GM23338 (cell line): ENCODE measurements at regions not wholly inside any gene's neighbourhood (a gene's known extent, or its start where the extent isn't known, plus 50 kb on each side); places are given as distances from the start of the nearest gene placed in this dataset.

ENCODE experiments used
- ATAC-seq: fragments of 200-7000 bp; cut with Tn5 transposase; 3 replicates; pipeline ENCODE4 v1.9.1; 2020
- DNase-seq: peaks from one replicate; pipeline ENCODE4 v3.0.0-alpha.2; 2015; ENCODE audit warnings: low spot score
- H2AFZ ChIP-seq: fragments of 200-600 bp; sonication (generic); 2 replicates; pipeline ENCODE4 v1.8.0; 2016; ENCODE audit warnings: antibody characterized with exemption, mild to moderate bottlenecking, moderate library complexity
- H3F3A ChIP-seq: fragments of 200-600 bp; sonication (generic); replicated peaks from 2 replicates; pipeline ENCODE4 v1.8.0; 2017; ENCODE audit warnings: antibody characterized with exemption, mixed run types, low read depth
- H3K27ac ChIP-seq: fragments of 200-600 bp; sonication (generic); 2 replicates; pipeline ENCODE4 v1.6.1; 2016; ENCODE audit warnings: low read depth
- H3K27me3 ChIP-seq: fragments of 200-600 bp; sonication (generic); 2 replicates; pipeline ENCODE4 v1.8.0; 2016; ENCODE audit warnings: mild to moderate bottlenecking, mixed run types, moderate library complexity; ENCODE audit not compliant: insufficient read depth
- H3K36me3 ChIP-seq: fragments of 200-600 bp; sonication (generic); 2 replicates; pipeline ENCODE4 v1.8.0; 2016; ENCODE audit warnings: mild to moderate bottlenecking; ENCODE audit not compliant: insufficient read depth
- H3K4me1 ChIP-seq: fragments of 200-600 bp; sonication (generic); 2 replicates; pipeline ENCODE4 v1.8.0; 2016; ENCODE audit warnings: mild to moderate bottlenecking, moderate library complexity; ENCODE audit not compliant: insufficient read depth
- H3K4me2 ChIP-seq: fragments of 200-600 bp; sonication (generic); 2 replicates; pipeline ENCODE4 v1.7.1; 2017; ENCODE audit warnings: mixed run types
- H3K4me3 ChIP-seq: fragments of 200-600 bp; sonication (generic); 2 replicates; pipeline ENCODE4 v1.6.1; 2016; ENCODE audit warnings: mixed run types
- H3K79me2 ChIP-seq: fragments of 200-600 bp; sonication (generic); replicated peaks from 2 replicates; pipeline ENCODE4 v1.8.0; 2017; ENCODE audit warnings: mild to moderate bottlenecking; ENCODE audit not compliant: insufficient read depth
- H3K9me2 ChIP-seq: fragments of 200-600 bp; sonication (generic); 2 replicates; pipeline ENCODE4 v1.8.0; 2017; ENCODE audit not compliant: insufficient read depth
- H4K20me1 ChIP-seq: fragments of 200-600 bp; sonication (generic); replicated peaks from 2 replicates; pipeline ENCODE4 v1.8.0; 2017; ENCODE audit warnings: mild to moderate bottlenecking; ENCODE audit not compliant: insufficient read depth
- H3K27ac Mint-ChIP-seq: 2 replicates; pipeline ENCODE4 v1.8.0; 2020; ENCODE audit warnings: inconsistent platforms, mild to moderate bottlenecking, moderate library complexity, mixed read lengths
- H3K27me3 Mint-ChIP-seq: 3 replicates; pipeline ENCODE4 v1.8.0; 2022; ENCODE audit warnings: low read depth, mild to moderate bottlenecking, moderate library complexity, mixed read lengths, inconsistent platforms; ENCODE audit not compliant: insufficient read depth, poor library complexity
- H3K36me3 Mint-ChIP-seq: 3 replicates; pipeline ENCODE4 v1.8.0; 2021; ENCODE audit warnings: low read depth, mild to moderate bottlenecking, inconsistent platforms, moderate library complexity, mixed read lengths
- H3K4me1 Mint-ChIP-seq: 3 replicates; pipeline ENCODE4 v1.8.0; 2020; ENCODE audit warnings: mild to moderate bottlenecking, inconsistent platforms, mixed read lengths
- H3K4me3 Mint-ChIP-seq: 3 replicates; pipeline ENCODE4 v1.8.0; 2021; ENCODE audit warnings: moderate library complexity, mild to moderate bottlenecking, inconsistent platforms, mixed read lengths
- H3K9me3 Mint-ChIP-seq: 3 replicates; pipeline ENCODE4 v1.8.0; 2020; ENCODE audit warnings: moderate library complexity, mild to moderate bottlenecking, inconsistent platforms, mixed read lengths
- CREB1 ChIP-seq: fragments of 250-450 bp; sonication (Bioruptor Pico); IDR thresholded peaks from 2 replicates; pipeline ENCODE4 v1.5.0; 2020; ENCODE audit warnings: low read depth, mild to moderate bottlenecking, moderate library complexity
- CTCF ChIP-seq, 2 experiments: fragments of 200-600 bp in 1 of 2; sonication (generic) in 1 of 2; conservative IDR thresholded peaks; 2 replicates each; pipeline versions ENCODE4 v1.5.1 to v1.6.1; 2016 to 2017; ENCODE audit warnings: antibody characterized with exemption in 2 of 2, low read depth in 2 of 2, mild to moderate bottlenecking in 2 of 2, moderate library complexity in 1 of 2
- ETS1 ChIP-seq: IDR thresholded peaks from 2 replicates; pipeline ENCODE4 v1.6.1; 2016; ENCODE audit warnings: antibody characterized with exemption
- EZH2 ChIP-seq: fragments of 200-600 bp; sonication (generic); IDR thresholded peaks from one replicate; pipeline ENCODE4 v1.8.0; 2017; ENCODE audit warnings: antibody characterized with exemption, mild to moderate bottlenecking, low read depth; ENCODE audit not compliant: unreplicated experiment
- EZH2phosphoT487 ChIP-seq: fragments of 200-600 bp; sonication (generic); IDR thresholded peaks from one replicate; pipeline ENCODE4 v1.8.1; 2018; ENCODE audit warnings: antibody characterized with exemption; ENCODE audit not compliant: unreplicated experiment
- JUNB ChIP-seq: IDR thresholded peaks from one replicate; pipeline ENCODE4 v1.6.1; 2016; ENCODE audit warnings: antibody characterized with exemption; ENCODE audit not compliant: unreplicated experiment
- NANOG ChIP-seq: IDR thresholded peaks from 2 replicates; pipeline ENCODE4 v1.6.1; 2016; ENCODE audit warnings: antibody characterized with exemption, borderline replicate concordance
- POLR2AphosphoS5 ChIP-seq: IDR thresholded peaks from 2 replicates; pipeline ENCODE4 v1.6.1; 2016; ENCODE audit warnings: antibody characterized with exemption, low read depth
- STAT1 ChIP-seq: IDR thresholded peaks from one replicate; pipeline ENCODE4 v1.6.1; 2016; ENCODE audit warnings: antibody characterized with exemption; ENCODE audit not compliant: unreplicated experiment
- ZNF114 ChIP-seq: fragments of 250-450 bp; sonication (Bioruptor Pico); IDR thresholded peaks from 2 replicates; pipeline ENCODE4 v1.5.0; 2020; ENCODE audit warnings: mild to moderate bottlenecking, moderate library complexity
- ZNF331 ChIP-seq: fragments of 250-450 bp; sonication (Bioruptor Pico); IDR thresholded peaks from 2 replicates; pipeline ENCODE4 v1.5.0; 2020; ENCODE audit warnings: low read depth, mild to moderate bottlenecking, moderate library complexity
- TF ChIP-seq, protein P1 (sequence below): fragments of 250-450 bp; sonication (Bioruptor Pico); IDR thresholded peaks from 2 replicates; pipeline ENCODE4 v1.5.0; 2020; ENCODE audit warnings: mild to moderate bottlenecking, moderate library complexity
- TF ChIP-seq, protein P2 (sequence below): IDR thresholded peaks from one replicate; pipeline ENCODE4 v1.6.1; 2018; ENCODE audit warnings: antibody characterized with exemption; ENCODE audit not compliant: unreplicated experiment

DNA sequence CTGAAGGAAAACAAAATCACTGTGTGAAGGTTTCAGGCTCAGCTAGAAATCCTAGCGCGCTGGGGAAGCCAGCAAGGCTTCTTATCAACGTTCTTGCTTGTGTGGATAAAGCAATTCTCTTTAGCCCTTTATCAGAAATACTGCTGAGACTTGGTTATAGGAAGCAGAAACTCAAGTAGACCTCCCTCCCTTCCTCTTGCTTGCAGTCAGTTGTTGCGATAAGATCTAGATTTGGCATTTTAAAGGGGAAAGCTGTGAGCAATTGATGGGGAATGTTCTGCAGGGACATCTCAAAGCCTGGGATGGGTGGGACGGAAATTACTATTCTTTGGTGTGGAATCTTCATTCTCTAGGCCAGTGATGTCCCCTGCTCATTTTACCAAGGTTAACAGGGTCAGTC lies 76.4 kb upstream of the ANO4 start:
- Histone ChIP-seq H3F3A (no peaks in the 10 kb centered on the region), H3K27ac (no peak overlapping the region), H2AFZ (no peak overlapping the region), H3K9me2 (no peaks in the 10 kb centered on the region), H3K4me1 (0 out of 2 replicates have a peak, but pooled peaks cover 10% of the 10 kb centered on the region), H3K27me3 (peaks cover 60% of the 10 kb centered on the region), H3K36me3 (no peaks in the 10 kb centered on the region), H3K4me2 (peak overlapping the region; percentile 88), H4K20me1 (no peaks in the 10 kb centered on the region), H3K79me2 (no peaks in the 10 kb centered on the region), H3K4me3 (peak overlapping the region; percentile 71)
- DNase-seq (no peak), ATAC-seq (no peak)
- Mint-ChIP-seq H3K27ac (no peak overlapping the region), H3K36me3 (no peaks in the 10 kb centered on the region; the same call in 2 of the 3 replicates), H3K27me3 (peaks cover 40% of the 10 kb centered on the region), H3K9me3 (no peaks in the 10 kb centered on the region; the same call in 2 of the 3 replicates), H3K4me3 (peak overlapping the region; percentile 77), H3K4me1 (peaks cover 18% of the 10 kb centered on the region)
- TF ChIP-seq ETS1, result no peak
- no peak for TF ChIP-seq EZH2phosphoT487
- TF ChIP-seq CTCF (conservative IDR thresholded peaks at IDR 0.05; ENCODE audit: low read depth in 2 of 2), result no peak
- TF ChIP-seq ZNF331 (CRISPR knock-in tag), result no peak
- TF ChIP-seq JUNB, result no peak
- TF ChIP-seq, protein P1, sequence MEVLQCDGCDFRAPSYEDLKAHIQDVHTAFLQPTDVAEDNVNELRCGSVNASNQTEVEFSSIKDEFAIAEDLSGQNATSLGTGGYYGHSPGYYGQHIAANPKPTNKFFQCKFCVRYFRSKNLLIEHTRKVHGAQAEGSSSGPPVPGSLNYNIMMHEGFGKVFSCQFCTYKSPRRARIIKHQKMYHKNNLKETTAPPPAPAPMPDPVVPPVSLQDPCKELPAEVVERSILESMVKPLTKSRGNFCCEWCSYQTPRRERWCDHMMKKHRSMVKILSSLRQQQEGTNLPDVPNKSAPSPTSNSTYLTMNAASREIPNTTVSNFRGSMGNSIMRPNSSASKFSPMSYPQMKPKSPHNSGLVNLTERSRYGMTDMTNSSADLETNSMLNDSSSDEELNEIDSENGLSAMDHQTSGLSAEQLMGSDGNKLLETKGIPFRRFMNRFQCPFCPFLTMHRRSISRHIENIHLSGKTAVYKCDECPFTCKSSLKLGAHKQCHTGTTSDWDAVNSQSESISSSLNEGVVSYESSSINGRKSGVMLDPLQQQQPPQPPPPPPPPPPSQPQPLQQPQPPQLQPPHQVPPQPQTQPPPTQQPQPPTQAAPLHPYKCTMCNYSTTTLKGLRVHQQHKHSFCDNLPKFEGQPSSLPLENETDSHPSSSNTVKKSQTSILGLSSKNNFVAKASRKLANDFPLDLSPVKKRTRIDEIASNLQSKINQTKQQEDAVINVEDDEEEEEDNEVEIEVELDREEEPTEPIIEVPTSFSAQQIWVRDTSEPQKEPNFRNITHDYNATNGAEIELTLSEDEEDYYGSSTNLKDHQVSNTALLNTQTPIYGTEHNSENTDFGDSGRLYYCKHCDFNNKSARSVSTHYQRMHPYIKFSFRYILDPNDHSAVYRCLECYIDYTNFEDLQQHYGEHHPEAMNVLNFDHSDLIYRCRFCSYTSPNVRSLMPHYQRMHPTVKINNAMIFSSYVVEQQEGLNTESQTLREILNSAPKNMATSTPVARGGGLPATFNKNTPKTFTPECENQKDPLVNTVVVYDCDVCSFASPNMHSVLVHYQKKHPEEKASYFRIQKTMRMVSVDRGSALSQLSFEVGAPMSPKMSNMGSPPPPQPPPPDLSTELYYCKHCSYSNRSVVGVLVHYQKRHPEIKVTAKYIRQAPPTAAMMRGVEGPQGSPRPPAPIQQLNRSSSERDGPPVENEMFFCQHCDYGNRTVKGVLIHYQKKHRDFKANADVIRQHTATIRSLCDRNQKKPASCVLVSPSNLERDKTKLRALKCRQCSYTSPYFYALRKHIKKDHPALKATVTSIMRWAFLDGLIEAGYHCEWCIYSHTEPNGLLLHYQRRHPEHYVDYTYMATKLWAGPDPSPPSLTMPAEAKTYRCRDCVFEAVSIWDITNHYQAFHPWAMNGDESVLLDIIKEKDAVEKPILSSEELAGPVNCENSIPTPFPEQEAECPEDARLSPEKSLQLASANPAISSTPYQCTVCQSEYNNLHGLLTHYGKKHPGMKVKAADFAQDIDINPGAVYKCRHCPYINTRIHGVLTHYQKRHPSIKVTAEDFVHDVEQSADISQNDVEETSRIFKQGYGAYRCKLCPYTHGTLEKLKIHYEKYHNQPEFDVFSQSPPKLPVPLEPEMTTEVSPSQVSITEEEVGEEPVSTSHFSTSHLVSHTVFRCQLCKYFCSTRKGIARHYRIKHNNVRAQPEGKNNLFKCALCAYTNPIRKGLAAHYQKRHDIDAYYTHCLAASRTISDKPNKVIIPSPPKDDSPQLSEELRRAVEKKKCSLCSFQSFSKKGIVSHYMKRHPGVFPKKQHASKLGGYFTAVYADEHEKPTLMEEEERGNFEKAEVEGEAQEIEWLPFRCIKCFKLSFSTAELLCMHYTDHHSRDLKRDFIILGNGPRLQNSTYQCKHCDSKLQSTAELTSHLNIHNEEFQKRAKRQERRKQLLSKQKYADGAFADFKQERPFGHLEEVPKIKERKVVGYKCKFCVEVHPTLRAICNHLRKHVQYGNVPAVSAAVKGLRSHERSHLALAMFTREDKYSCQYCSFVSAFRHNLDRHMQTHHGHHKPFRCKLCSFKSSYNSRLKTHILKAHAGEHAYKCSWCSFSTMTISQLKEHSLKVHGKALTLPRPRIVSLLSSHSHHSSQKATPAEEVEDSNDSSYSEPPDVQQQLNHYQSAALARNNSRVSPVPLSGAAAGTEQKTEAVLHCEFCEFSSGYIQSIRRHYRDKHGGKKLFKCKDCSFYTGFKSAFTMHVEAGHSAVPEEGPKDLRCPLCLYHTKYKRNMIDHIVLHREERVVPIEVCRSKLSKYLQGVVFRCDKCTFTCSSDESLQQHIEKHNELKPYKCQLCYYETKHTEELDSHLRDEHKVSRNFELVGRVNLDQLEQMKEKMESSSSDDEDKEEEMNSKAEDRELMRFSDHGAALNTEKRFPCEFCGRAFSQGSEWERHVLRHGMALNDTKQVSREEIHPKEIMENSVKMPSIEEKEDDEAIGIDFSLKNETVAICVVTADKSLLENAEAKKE (CRISPR knock-in tag), result no peak
- TF ChIP-seq, protein P2, sequence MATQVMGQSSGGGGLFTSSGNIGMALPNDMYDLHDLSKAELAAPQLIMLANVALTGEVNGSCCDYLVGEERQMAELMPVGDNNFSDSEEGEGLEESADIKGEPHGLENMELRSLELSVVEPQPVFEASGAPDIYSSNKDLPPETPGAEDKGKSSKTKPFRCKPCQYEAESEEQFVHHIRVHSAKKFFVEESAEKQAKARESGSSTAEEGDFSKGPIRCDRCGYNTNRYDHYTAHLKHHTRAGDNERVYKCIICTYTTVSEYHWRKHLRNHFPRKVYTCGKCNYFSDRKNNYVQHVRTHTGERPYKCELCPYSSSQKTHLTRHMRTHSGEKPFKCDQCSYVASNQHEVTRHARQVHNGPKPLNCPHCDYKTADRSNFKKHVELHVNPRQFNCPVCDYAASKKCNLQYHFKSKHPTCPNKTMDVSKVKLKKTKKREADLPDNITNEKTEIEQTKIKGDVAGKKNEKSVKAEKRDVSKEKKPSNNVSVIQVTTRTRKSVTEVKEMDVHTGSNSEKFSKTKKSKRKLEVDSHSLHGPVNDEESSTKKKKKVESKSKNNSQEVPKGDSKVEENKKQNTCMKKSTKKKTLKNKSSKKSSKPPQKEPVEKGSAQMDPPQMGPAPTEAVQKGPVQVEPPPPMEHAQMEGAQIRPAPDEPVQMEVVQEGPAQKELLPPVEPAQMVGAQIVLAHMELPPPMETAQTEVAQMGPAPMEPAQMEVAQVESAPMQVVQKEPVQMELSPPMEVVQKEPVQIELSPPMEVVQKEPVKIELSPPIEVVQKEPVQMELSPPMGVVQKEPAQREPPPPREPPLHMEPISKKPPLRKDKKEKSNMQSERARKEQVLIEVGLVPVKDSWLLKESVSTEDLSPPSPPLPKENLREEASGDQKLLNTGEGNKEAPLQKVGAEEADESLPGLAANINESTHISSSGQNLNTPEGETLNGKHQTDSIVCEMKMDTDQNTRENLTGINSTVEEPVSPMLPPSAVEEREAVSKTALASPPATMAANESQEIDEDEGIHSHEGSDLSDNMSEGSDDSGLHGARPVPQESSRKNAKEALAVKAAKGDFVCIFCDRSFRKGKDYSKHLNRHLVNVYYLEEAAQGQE, result no peak
- TF ChIP-seq STAT1, result no peak
- no peak for TF ChIP-seq EZH2
- TF ChIP-seq ZNF114, result no peak
- no peak for TF ChIP-seq NANOG
- no peak for TF ChIP-seq POLR2AphosphoS5
- TF ChIP-seq CREB1 (CRISPR knock-in tag), result no peak
